ENCODE measurements at regions not wholly inside any gene's neighbourhood (a gene's known extent, or its start where the extent isn't known, plus 50 kb on each side); places are given as distances from the start of the nearest gene placed in this dataset.

- H3K36me3 ChIP-seq, result no peaks in the 10 kb centered on the region
- ATAC-seq, result no peak
- intact Hi-C loops (cut with DNase I), result loop anchor here in 6 of 10 donors (5.0 to 10.0 kb wide), 10 partner anchors 46 to 1337 kb away; partner anchors contain the start of gene SPRY2 (in 1 of the 6)
Measured at GRCh38 chr13:79678100-79678499, 197.1 kb downstream of the NDFIP2 start.

DNA sequence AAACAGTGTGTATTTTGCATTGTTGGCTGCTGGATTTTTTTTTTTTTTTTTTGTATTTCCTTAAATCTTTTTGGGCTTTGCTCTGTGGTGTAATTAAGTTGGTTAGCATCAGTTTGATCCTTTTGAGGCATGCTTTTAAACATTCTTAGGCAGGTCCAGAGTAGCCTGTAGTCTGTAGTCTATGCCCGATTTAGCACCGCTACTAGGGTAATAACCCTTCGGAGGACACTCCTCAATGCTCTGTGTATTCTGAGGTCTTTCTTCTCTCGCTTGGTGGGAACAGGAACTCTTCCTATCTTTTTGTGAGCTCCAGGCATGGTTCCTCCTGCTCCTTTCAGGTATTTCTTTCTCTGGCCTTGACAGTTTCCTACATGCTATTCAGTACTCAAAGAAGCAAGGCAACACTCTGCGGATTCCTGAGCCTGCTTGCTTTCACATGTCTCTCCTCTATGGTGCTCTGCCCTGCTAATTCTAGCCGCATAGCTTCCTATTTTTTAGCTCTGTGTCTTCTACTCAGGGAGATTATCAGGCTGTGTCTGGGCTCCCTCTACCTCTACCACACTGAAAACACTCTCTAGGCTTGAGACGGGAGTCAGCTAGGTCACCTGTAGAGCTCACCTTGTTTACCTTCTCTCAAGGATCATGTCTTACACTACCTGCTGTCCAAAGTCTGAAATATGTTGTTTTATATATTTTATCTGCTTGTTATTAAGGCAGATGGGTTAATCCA, 195.1 kb downstream of the NDFIP2 start:
- H3K4me3 ChIP-seq, result no peak overlapping the region
- H3K4me1 ChIP-seq, result peaks cover 0 to 27% (median 10%) of the 10 kb centered on the region in 12 donors
- H3K27ac ChIP-seq, result peak overlapping the region in 8 of 12 donors; percentile 53 to 85 (median 59)
- 42 to 61% (median 51%) methylated on average over 7 of the region's 7 CpGs for WGBS, 4 donors
- ATAC-seq (peak; percentile 55 to 82 (median 72)), DNase-seq (no peak)
- H3K36me3 ChIP-seq, result no peaks in the 10 kb centered on the region
- H3K27me3 ChIP-seq, result no peaks in the 10 kb centered on the region
- TF ChIP-seq CTCF (IDR thresholded peaks at IDR 0.05) (peak in 4 of 12 donors; percentile 6 to 26 (median 9)), POLR2A (IDR thresholded peaks at IDR 0.05) (no peak)
- H3K9me3 ChIP-seq, result no peaks in the 10 kb centered on the region
- intact Hi-C loops (cut with DNase I), result loop anchor here in 6 of 10 donors (5.0 to 10.0 kb wide), 10 partner anchors 44 to 1339 kb away; partner anchors contain the start of gene SPRY2 (in 1 of the 6)

More at GRCh38 chr13:79678100-79678499, 197.1 kb downstream of the NDFIP2 start:
- peaks cover 0 to 8% (median 2%) of the 10 kb centered on the region in 12 donors for H3K9me3 ChIP-seq
- H3K27ac ChIP-seq, result no peak overlapping the region
- no peaks in the 10 kb centered on the region for H3K27me3 ChIP-seq
- no peak for DNase-seq
- peaks cover 0 to 19% (median 9%) of the 10 kb centered on the region in 12 donors for H3K4me1 ChIP-seq
- TF ChIP-seq CTCF (IDR thresholded peaks at IDR 0.05) (no peak), POLR2A (IDR thresholded peaks at IDR 0.05) (no peak)
- H3K4me3 ChIP-seq, result no peak overlapping the region
- 77 to 86% (median 82%) methylated on average over 2 of the region's 2 CpGs for whole genome bisulfite sequencing, 4 donors

DNA sequence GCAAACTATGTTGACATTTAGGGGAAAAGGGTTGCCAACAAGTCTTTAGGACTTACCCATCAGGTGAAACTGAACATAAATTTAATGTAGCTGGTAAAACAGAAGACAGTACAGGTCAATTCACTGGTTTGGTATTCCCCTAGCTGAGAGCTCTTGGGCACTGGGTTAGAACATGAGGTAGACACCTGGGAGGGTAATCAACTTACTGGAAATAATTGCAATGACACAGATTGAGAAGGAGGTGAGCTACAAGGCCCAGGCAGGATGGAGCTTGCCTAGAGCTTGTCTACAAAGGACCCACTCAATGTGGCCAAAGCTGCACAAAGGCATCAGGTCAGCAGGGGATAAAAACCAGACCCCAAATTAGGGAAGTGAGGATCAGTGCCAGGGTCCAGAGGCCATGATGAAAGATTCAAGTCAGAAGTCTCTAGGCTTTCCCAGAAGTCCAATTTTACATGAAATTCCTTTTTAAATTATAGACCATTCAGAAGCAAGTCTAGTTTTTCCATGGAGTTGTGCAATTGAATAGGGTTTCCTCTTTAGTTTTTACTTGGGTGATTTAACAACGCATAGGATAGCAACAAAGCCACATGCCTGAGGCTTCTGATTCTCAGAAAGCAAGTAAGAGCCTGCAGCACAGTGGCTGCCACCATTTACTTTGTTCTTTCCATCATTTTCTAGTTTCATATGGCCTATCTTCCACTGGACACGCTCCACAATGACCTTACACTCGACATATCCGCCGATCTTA, 194.0 kb downstream of the NDFIP2 start:
- H3K4me3 ChIP-seq, result no peak overlapping the region
- no peaks in the 10 kb centered on the region for H3K36me3 ChIP-seq
- ATAC-seq (no peak), DNase-seq (no peak)
- H3K4me1 ChIP-seq, result peaks cover 0 to 23% (median 9%) of the 10 kb centered on the region in 12 donors
- H3K27ac ChIP-seq, result peak overlapping the region in 7 of 12 donors; percentile 4 to 73 (median 31)
- intact Hi-C loops (cut with DNase I), result loop anchor here in 6 of 10 donors (5.0 to 10.0 kb wide), 10 partner anchors 43 to 1340 kb away; partner anchors contain the start of gene SPRY2 (in 1 of the 6)
- WGBS, 4 donors, result 82 to 91% (median 86%) methylated on average over 5 of the region's 5 CpGs
- TF ChIP-seq POLR2A (IDR thresholded peaks at IDR 0.05), result no peak
- TF ChIP-seq CTCF (IDR thresholded peaks at IDR 0.05), result no peak
- no peaks in the 10 kb centered on the region for H3K9me3 ChIP-seq
- no peaks in the 10 kb centered on the region for H3K27me3 ChIP-seq

DNA sequence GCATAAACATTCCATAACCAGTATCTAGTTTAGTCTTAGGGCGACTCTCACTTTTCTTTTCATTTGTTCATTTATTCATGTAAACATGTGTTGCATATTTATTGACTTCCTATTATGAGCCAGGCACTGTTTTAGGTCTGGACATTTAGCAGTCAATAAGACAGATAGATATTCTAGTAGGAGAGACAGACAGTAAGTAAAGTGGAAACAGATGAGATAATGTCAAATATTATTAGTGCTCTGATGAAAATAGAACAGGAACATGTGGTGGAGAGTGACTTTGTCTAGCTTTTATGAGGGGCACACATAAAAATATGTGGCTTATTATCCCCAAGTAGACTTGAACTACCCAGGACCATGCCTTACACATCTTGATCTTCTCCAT, 193.0 kb downstream of the NDFIP2 start:
- TF ChIP-seq CTCF (IDR thresholded peaks at IDR 0.05) (no peak), POLR2A (IDR thresholded peaks at IDR 0.05) (no peak)
- H3K27ac ChIP-seq, result peak overlapping the region; percentile 0 to 73 (median 45)
- no peaks in the 10 kb centered on the region for H3K27me3 ChIP-seq
- H3K4me3 ChIP-seq, result no peak overlapping the region
- H3K9me3 ChIP-seq, result no peaks in the 10 kb centered on the region
- DNase-seq, result no peak
- intact Hi-C loops (cut with DNase I), result loop anchor here in 5 of 10 donors (10.0 kb wide), 5 partner anchors 101 to 1341 kb away; no protein-coding TSS in a partner anchor
- no peaks in the 10 kb centered on the region for H3K36me3 ChIP-seq
- WGBS, 4 donors, result 60 to 77% (median 64%) methylated on average over 1 of the region's 1 CpG
- peak in 2 of 4 donors; percentile 32 to 41 for ATAC-seq
- peaks cover 0 to 26% (median 11%) of the 10 kb centered on the region in 12 donors for H3K4me1 ChIP-seq

Data from heart left ventricle (tissue), 16 donors.